ENCODE measurements at regions not wholly inside any gene's neighbourhood (a gene's known extent, or its start where the extent isn't known, plus 50 kb on each side); places are given as distances from the start of the nearest gene placed in this dataset.

DNA sequence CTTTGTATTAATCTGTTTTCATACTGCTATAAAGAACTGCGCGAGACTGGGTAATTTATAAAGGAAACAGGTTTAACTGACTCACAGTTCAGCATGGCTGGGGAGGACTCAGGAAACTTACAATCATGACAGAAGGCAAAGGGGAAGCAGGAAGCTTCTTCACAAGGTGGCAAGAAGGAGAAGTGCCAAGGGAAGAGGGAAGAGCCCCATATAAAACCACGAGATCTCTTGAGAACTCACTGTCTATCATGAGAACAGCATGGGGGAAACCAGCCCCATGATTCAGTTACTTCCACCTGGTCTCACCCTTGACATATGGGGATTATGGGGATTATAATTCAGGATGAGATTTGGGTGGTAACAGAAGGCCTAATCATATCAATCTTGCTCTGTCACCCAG is 60.9 kb upstream of the CHD1 start:
- TF ChIP-seq CTCF (conservative IDR thresholded peaks at IDR 0.05 in 1 of 2, IDR thresholded peaks at IDR 0.05 in 1 of 2; ENCODE audit: extremely low read depth in 1 of 2, insufficient read depth in 1 of 2, low read depth in 1 of 2, low read length in 2 of 2) = no peak
- TF ChIP-seq EZH2 (IDR thresholded peaks at IDR 0.05; ENCODE audit: borderline replicate concordance, low read length) = no peak

All from mammary epithelial cell (primary cell).